ENCODE measurements at regions not wholly inside any gene's neighbourhood (a gene's known extent, or its start where the extent isn't known, plus 50 kb on each side); places are given as distances from the start of the nearest gene placed in this dataset.

DNA sequence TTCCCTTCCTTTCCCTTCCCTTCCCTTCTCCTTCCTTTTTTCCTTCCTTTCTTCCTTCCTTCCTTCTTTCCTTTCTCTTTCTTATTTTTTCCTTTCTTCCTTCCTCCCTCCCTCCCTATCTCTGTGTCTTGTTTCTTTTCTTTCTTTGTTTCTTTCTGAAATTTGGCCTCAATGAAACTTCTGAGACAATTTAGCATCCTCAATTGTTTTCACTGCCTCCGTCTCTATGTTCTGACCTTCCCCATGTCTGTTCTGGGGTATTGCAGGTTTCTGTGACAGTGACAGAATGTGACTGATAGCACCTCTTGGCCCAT, 81.7 kb upstream of the PAX1 start:
- TF ChIP-seq EZH2phosphoT487 (IDR thresholded peaks at IDR 0.05; ENCODE audit: borderline replicate concordance): no peak
- TF ChIP-seq, protein P1, sequence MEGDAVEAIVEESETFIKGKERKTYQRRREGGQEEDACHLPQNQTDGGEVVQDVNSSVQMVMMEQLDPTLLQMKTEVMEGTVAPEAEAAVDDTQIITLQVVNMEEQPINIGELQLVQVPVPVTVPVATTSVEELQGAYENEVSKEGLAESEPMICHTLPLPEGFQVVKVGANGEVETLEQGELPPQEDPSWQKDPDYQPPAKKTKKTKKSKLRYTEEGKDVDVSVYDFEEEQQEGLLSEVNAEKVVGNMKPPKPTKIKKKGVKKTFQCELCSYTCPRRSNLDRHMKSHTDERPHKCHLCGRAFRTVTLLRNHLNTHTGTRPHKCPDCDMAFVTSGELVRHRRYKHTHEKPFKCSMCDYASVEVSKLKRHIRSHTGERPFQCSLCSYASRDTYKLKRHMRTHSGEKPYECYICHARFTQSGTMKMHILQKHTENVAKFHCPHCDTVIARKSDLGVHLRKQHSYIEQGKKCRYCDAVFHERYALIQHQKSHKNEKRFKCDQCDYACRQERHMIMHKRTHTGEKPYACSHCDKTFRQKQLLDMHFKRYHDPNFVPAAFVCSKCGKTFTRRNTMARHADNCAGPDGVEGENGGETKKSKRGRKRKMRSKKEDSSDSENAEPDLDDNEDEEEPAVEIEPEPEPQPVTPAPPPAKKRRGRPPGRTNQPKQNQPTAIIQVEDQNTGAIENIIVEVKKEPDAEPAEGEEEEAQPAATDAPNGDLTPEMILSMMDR (conservative IDR thresholded peaks at IDR 0.05; ENCODE audit: low read length): no peak
